Osteoblast (primary cell): ENCODE measurements at regions not wholly inside any gene's neighbourhood (a gene's known extent, or its start where the extent isn't known, plus 50 kb on each side); places are given as distances from the start of the nearest gene placed in this dataset.

Source experiments
- DNase-seq: peaks from one replicate; pipeline ENCODE4 v3.0.0; 2011; ENCODE audit warnings: low spot score, mixed read lengths; ENCODE audit not compliant: insufficient read length; ENCODE audit errors: missing footprints
- H2AFZ ChIP-seq: 2 replicates; pipeline ENCODE4 v1.6.0; 2011; ENCODE audit warnings: mild to moderate bottlenecking, low read length
- H3K27ac ChIP-seq: 2 replicates; pipeline ENCODE4 v1.5.1; 2011; ENCODE audit warnings: mild to moderate bottlenecking, low read depth, low read length, moderate library complexity
- H3K27me3 ChIP-seq: 2 replicates; pipeline ENCODE4 v1.6.0; 2012; ENCODE audit warnings: mild to moderate bottlenecking, control low read depth, inconsistent platforms, low read length, moderate library complexity; ENCODE audit not compliant: insufficient read depth
- H3K36me3 ChIP-seq: 2 replicates; pipeline ENCODE4 v1.5.1; 2011; ENCODE audit warnings: mild to moderate bottlenecking, low read length, control low read depth, moderate library complexity; ENCODE audit not compliant: insufficient read depth
- H3K4me1 ChIP-seq: 2 replicates; pipeline ENCODE4 v1.5.1; 2011; ENCODE audit warnings: mild to moderate bottlenecking, low read length, control low read depth, moderate library complexity; ENCODE audit not compliant: insufficient read depth
- H3K4me2 ChIP-seq: 2 replicates; pipeline ENCODE4 v1.6.0; 2011; ENCODE audit warnings: mild to moderate bottlenecking, low read length; ENCODE audit not compliant: insufficient read depth
- H3K4me3 ChIP-seq: fragments of 200-600 bp; sonication (generic); 3 replicates; pipeline ENCODE4 v1.5.1; 2012; ENCODE audit warnings: mild to moderate bottlenecking, low read length, inconsistent platforms; ENCODE audit not compliant: insufficient read depth
- H3K79me2 ChIP-seq: 2 replicates; pipeline ENCODE4 v1.6.0; 2012; ENCODE audit warnings: mild to moderate bottlenecking, low read length, control low read depth, inconsistent platforms; ENCODE audit not compliant: insufficient read depth
- H3K9me3 ChIP-seq: 2 replicates; pipeline ENCODE4 v1.5.1; 2011; ENCODE audit warnings: low read depth, low read length, control low read depth
- H4K20me1 ChIP-seq: 2 replicates; pipeline ENCODE4 v1.6.0; 2012; ENCODE audit warnings: mild to moderate bottlenecking, low read length, control low read depth; ENCODE audit not compliant: insufficient read depth
- CTCF ChIP-seq: IDR thresholded peaks from 2 replicates; pipeline ENCODE4 v1.5.1; 2011; ENCODE audit warnings: mild to moderate bottlenecking, low read depth, low read length, moderate library complexity; ENCODE audit errors: extremely low read depth

GRCh38 chr15:36005542-36005941 is 459.6 kb upstream of the DPH6 start:
- Histone ChIP-seq H2AFZ (no peak overlapping the region), H3K4me2 (no peak overlapping the region), H3K79me2 (no peaks in the 10 kb centered on the region), H3K4me3 (no peak overlapping the region), H3K36me3 (no peaks in the 10 kb centered on the region), H3K9me3 (no peaks in the 10 kb centered on the region), H3K4me1 (no peaks in the 10 kb centered on the region), H4K20me1 (no peaks in the 10 kb centered on the region), H3K27me3 (no peaks in the 10 kb centered on the region), H3K27ac (no peak overlapping the region)
- no peak for DNase-seq
- no peak for TF ChIP-seq CTCF

- Histone ChIP-seq H2AFZ (no peak overlapping the region), H3K79me2 (no peaks in the 10 kb centered on the region), H3K36me3 (no peaks in the 10 kb centered on the region), H3K4me2 (no peak overlapping the region), H3K27ac (no peak overlapping the region), H3K4me1 (no peaks in the 10 kb centered on the region), H4K20me1 (no peaks in the 10 kb centered on the region), H3K27me3 (no peaks in the 10 kb centered on the region), H3K4me3 (no peak overlapping the region), H3K9me3 (no peaks in the 10 kb centered on the region)
- TF ChIP-seq CTCF = no peak
- no peak for DNase-seq
Measured at GRCh38 chr15:36007699-36008098, 461.7 kb upstream of the DPH6 start.

GRCh38 chr15:36008719-36009118 is 462.8 kb upstream of the DPH6 start:
- H3K4me3 ChIP-seq = no peak overlapping the region
- no peak overlapping the region for H3K27ac ChIP-seq
- no peaks in the 10 kb centered on the region for H4K20me1 ChIP-seq
- no peaks in the 10 kb centered on the region for H3K27me3 ChIP-seq
- no peak for TF ChIP-seq CTCF
- H3K36me3 ChIP-seq = no peaks in the 10 kb centered on the region
- H3K4me1 ChIP-seq = no peaks in the 10 kb centered on the region
- no peak for DNase-seq
- no peak overlapping the region for H3K4me2 ChIP-seq
- no peaks in the 10 kb centered on the region for H3K79me2 ChIP-seq
- no peak overlapping the region for H2AFZ ChIP-seq
- H3K9me3 ChIP-seq = no peaks in the 10 kb centered on the region

GRCh38 chr15:36024031-36024688 is 478.2 kb upstream of the DPH6 start:
- Histone ChIP-seq H3K27me3 (peaks cover 3% of the 10 kb centered on the region), H3K9me3 (no peaks in the 10 kb centered on the region), H3K4me3 (no peak overlapping the region), H2AFZ (no peak overlapping the region), H3K36me3 (no peaks in the 10 kb centered on the region), H4K20me1 (no peaks in the 10 kb centered on the region), H3K4me2 (no peak overlapping the region), H3K4me1 (no peaks in the 10 kb centered on the region), H3K27ac (no peak overlapping the region), H3K79me2 (no peaks in the 10 kb centered on the region)
- no peak for TF ChIP-seq CTCF
- no peak for DNase-seq
